AG04450 (cell line): ENCODE measurements at regions not wholly inside any gene's neighbourhood (a gene's known extent, or its start where the extent isn't known, plus 50 kb on each side); places are given as distances from the start of the nearest gene placed in this dataset.

Experiments
- CTCF ChIA-PET: fragments of 300-600, 350-600 bp; formaldehyde crosslinking; extraction: SDS; loops from one replicate; lab custom pipeline; 2022; ENCODE audit warnings: antibody characterized with exemption, inconsistent platforms; lab: Charles Lee
- POLR2A ChIA-PET: fragments of 350-600 bp; formaldehyde crosslinking; extraction: SDS; loops from one replicate; lab custom pipeline; 2021; ENCODE audit warnings: antibody characterized with exemption, inconsistent platforms; lab: Yijun Ruan, JAX
- DNase-seq: peaks from one replicate; pipeline ENCODE4 v3.0.0-alpha.2; 2011; ENCODE audit warnings: low read depth, low spot score
- H3K27ac ChIP-seq: one replicate; pipeline ENCODE4 v1.5.1; 2012; ENCODE audit warnings: low read depth, low read length, control low read depth
- H3K27me3 ChIP-seq: one replicate; pipeline ENCODE4 v1.6.0; 2012; ENCODE audit warnings: low read length; ENCODE audit not compliant: control insufficient read depth, insufficient read depth
- H3K4me3 ChIP-seq: 2 replicates; pipeline ENCODE4 v1.5.1; 2011; ENCODE audit warnings: mild to moderate bottlenecking, low read depth, low read length, control low read depth
- H3K9me3 ChIP-seq: 2 replicates; pipeline ENCODE4 v1.5.1; 2012; ENCODE audit warnings: low read length; ENCODE audit not compliant: control insufficient read depth, insufficient read depth
- CTCF ChIP-seq: IDR thresholded peaks from 2 replicates; pipeline ENCODE4 v1.5.1; 2011; ENCODE audit warnings: low read depth, low read length, control low read depth, inconsistent platforms

DNA sequence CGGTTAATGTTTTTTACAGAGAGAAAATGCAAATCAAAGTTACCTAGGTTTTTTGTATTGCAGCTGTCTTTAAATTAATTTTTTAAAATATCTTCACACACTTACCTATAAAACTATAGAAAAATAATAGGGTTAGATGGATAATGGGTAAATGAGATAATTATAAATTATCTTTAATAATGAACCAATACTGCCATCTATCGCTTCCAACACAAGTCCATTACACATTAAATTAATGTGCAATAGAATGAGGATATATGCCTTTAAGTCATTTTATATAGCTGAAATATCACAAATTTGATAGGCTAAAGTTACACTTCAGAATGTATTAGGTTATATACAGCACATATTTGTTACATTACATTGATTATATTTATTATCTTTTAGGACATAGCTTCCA lies 2212.8 kb downstream of the MRPL39 start:
- no peak for TF ChIP-seq CTCF
- no peaks in the 10 kb centered on the region for H3K27me3 ChIP-seq
- H3K4me3 ChIP-seq: no peak overlapping the region
- CTCF ChIA-PET: no interaction called here
- POLR2A ChIA-PET: no interaction called here
- H3K9me3 ChIP-seq: peaks cover 7% of the 10 kb centered on the region; the same call in 1 of the 2 replicates
- H3K27ac ChIP-seq: no peak overlapping the region
- no peak for DNase-seq

- POLR2A ChIA-PET: no interaction called here
- no peak overlapping the region for H3K4me3 ChIP-seq
- H3K27ac ChIP-seq: no peak overlapping the region
- TF ChIP-seq CTCF: no peak
- no peak for DNase-seq
- peaks cover 4% of the 10 kb centered on the region; the same call in 1 of the 2 replicates for H3K9me3 ChIP-seq
- H3K27me3 ChIP-seq: no peaks in the 10 kb centered on the region
- CTCF ChIA-PET: no interaction called here
Observed at GRCh38 chr21:23384679-23385078, 2222.6 kb downstream of the MRPL39 start.

DNA sequence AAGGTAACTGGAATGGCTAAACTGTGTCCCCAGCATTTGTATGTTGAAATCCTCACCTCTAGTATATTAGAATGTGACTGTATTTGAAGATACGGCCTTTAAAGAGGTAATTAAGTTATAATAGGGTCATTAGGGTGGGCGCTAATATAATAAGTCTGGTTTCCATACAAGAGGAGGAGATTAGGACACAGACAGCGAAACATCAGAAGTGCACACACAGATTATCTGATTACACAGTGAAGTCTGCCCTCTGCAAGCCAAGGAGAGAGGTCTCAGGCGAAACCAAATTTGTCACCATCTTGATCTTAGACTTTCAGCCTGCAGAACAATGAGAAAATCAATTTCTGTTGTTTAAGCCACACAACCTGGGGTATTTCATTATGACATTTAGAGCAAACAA lies 2233.1 kb downstream of the MRPL39 start:
- no peak for TF ChIP-seq CTCF
- Histone ChIP-seq H3K27ac (no peak overlapping the region), H3K4me3 (no peak overlapping the region), H3K27me3 (no peaks in the 10 kb centered on the region), H3K9me3 (peaks cover 16% of the 10 kb centered on the region)
- DNase-seq: no peak
- ChIA-PET CTCF (no interaction called here), POLR2A (no interaction called here)

DNA sequence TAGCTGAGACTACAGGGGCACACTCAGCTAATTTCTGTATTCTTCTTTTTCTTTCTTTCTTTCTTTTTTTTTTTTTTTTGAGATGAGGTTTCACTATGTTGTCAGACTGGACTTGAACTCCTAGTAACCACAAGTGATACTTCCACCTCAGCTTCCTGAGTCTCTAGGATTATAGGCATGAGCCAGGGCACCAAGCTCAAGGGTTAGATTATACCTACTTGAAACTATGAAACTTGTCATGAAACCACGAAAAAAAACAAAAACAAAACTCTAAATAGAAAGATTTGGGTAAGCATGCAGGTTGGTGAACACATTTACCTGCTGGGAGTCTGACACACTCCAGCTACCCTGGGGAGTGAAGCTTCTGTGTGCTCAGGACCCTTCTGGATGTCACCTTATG lies 2250.4 kb downstream of the MRPL39 start:
- no peak for DNase-seq
- Histone ChIP-seq H3K27ac (no peak overlapping the region), H3K9me3 (peaks cover 20% of the 10 kb centered on the region), H3K27me3 (no peaks in the 10 kb centered on the region), H3K4me3 (no peak overlapping the region)
- CTCF ChIA-PET: no interaction called here
- POLR2A ChIA-PET: no interaction called here
- TF ChIP-seq CTCF: no peak

DNA sequence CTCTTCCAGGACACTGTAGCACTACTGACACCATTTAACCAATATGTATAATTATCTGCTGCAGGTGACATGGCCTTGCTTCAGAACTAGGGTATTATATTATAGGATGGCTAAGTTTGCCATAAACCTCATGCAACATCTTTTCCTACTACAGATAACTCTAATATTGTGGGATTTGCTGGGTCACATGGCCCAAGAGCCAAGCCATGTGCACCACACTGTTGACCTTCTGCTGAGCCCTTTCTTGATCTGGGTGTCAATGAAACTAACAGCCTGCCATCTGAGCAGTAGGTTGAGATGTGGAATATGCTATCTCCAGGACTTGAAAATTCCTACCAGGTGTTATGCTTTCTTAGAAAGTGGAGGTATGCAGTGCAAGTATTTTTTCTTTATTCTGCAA lies 2291.1 kb downstream of the MRPL39 start:
- CTCF ChIA-PET: no interaction called here
- POLR2A ChIA-PET: no interaction called here
- DNase-seq: no peak
- H3K9me3 ChIP-seq: peaks cover 8% of the 10 kb centered on the region
- no peak for TF ChIP-seq CTCF
- H3K4me3 ChIP-seq: no peak overlapping the region
- no peaks in the 10 kb centered on the region for H3K27me3 ChIP-seq
- H3K27ac ChIP-seq: no peak overlapping the region
